HG03108 (cell line): ENCODE measurements at regions not wholly inside any gene's neighbourhood (a gene's known extent, or its start where the extent isn't known, plus 50 kb on each side); places are given as distances from the start of the nearest gene placed in this dataset.
A peak's percentile ranks its signal among the peaks of the same experiment; 100 is the strongest.
"Not testable (repeated sequence)": the region's sequence is repeated elsewhere in the genome, so short reads cannot be mapped to it uniquely, and the experiment has no call there.

Experiments used
- ATAC-seq: cut with Tn5 transposase; IDR thresholded peaks from one replicate; pipeline ENCODE4 v1.9.1; 2021; ENCODE audit warnings: moderate library complexity; ENCODE audit not compliant: unreplicated experiment

- not testable (repeated sequence) for ATAC-seq
Measured at GRCh38 chr5:91285062-91285461, 98.1 kb downstream of the ARRDC3 start.

- ATAC-seq = no peak
Measured at GRCh38 chr5:91283899-91284298, 99.2 kb downstream of the ARRDC3 start.

- no peak for ATAC-seq
Measured at GRCh38 chr5:91283326-91283725, 99.8 kb downstream of the ARRDC3 start.

GRCh38 chr5:91282210-91282609 is 100.9 kb downstream of the ARRDC3 start:
- ATAC-seq = no peak

GRCh38 chr5:91281401-91281800 is 101.7 kb downstream of the ARRDC3 start:
- ATAC-seq = no peak

- peak; percentile 95 for ATAC-seq
Measured at GRCh38 chr5:91280362-91281269, 102.5 kb downstream of the ARRDC3 start.

- no peak for ATAC-seq
Measured at GRCh38 chr5:91277840-91278239, 105.3 kb downstream of the ARRDC3 start.

GRCh38 chr5:91277093-91277626 is 106.0 kb downstream of the ARRDC3 start:
- no peak for ATAC-seq

GRCh38 chr5:91272858-91273257 is 110.3 kb downstream of the ARRDC3 start:
- peak; percentile 88 for ATAC-seq

- peak; percentile 61 for ATAC-seq
Measured at GRCh38 chr5:91271999-91272398, 111.1 kb downstream of the ARRDC3 start.

GRCh38 chr5:91269198-91269597 is 113.9 kb downstream of the ARRDC3 start:
- no peak for ATAC-seq

GRCh38 chr5:91266184-91266705 is 116.9 kb downstream of the ARRDC3 start:
- peak; percentile 74 for ATAC-seq

- no peak for ATAC-seq
Measured at GRCh38 chr5:91264311-91265051, 118.6 kb downstream of the ARRDC3 start.

- no peak for ATAC-seq
Measured at GRCh38 chr5:91263898-91264297, 119.2 kb downstream of the ARRDC3 start.

- ATAC-seq = no peak
Measured at GRCh38 chr5:91257301-91257700, 125.8 kb downstream of the ARRDC3 start.

GRCh38 chr5:91256142-91256524 is 127.0 kb downstream of the ARRDC3 start:
- ATAC-seq = no peak

GRCh38 chr5:91255396-91256141 is 127.5 kb downstream of the ARRDC3 start:
- no peak for ATAC-seq

- no peak for ATAC-seq
Measured at GRCh38 chr5:91252916-91253315, 130.2 kb downstream of the ARRDC3 start.

- no peak for ATAC-seq
Measured at GRCh38 chr5:91245871-91246270, 137.2 kb downstream of the ARRDC3 start.

- no peak for ATAC-seq
Measured at GRCh38 chr5:91245074-91245452, 138.1 kb downstream of the ARRDC3 start.
